ENCODE measurements at regions not wholly inside any gene's neighbourhood (a gene's known extent, or its start where the extent isn't known, plus 50 kb on each side); places are given as distances from the start of the nearest gene placed in this dataset.

- Mint-ChIP-seq H3K4me1 (ENCODE audit: low read depth) (no peaks in the 10 kb centered on the region), H3K4me3 (no peak overlapping the region), H3K9me3 (no peaks in the 10 kb centered on the region), H3K27me3 (ENCODE audit: low read depth) (no peaks in the 10 kb centered on the region), H3K36me3 (ENCODE audit: low read depth) (no peaks in the 10 kb centered on the region), H3K27ac (no peak overlapping the region)
- intact Hi-C loops (cut with micrococcal nuclease) = no loop called here
- CTCF ChIA-PET = no interaction called here
- DNase-seq = no peak
Observed at GRCh38 chr17:77295241-77295853, 154.6 kb downstream of the SEC14L1 start.

DNA sequence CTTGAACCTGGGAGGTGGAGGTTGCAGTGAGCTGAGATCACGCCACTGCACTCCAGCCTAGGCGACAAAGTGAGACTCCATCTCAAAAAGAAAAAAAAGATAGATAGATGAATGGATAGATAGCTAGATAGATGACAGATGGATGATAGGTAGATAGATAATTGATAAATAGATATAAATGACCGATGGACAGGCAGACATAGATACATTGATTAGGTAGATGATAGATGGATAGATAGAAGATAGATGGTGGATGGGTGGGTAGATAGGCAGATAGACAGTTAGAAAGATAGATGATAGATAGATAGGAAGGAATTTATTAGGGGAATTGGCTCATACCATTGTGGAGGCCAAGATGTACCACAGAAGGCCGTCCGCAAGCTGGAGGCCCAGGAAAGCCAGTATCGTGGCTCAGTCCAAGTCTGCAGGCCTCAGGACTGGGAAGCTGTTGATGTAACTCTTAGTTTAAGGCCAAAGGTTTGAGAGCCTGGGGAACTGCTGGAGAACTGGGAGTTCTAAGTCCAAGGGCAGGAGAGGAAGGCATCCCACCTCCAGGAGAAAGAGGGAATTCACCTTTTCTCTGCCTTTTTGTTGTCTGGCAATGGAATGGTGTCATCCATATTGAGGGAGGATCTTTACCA lies 156.1 kb downstream of the SEC14L1 start:
- intact Hi-C loops (cut with micrococcal nuclease) = no loop called here
- Mint-ChIP-seq H3K9me3 (no peaks in the 10 kb centered on the region), H3K36me3 (ENCODE audit: low read depth) (no peaks in the 10 kb centered on the region), H3K4me3 (no peak overlapping the region), H3K27me3 (ENCODE audit: low read depth) (no peaks in the 10 kb centered on the region), H3K27ac (no peak overlapping the region), H3K4me1 (ENCODE audit: low read depth) (no peaks in the 10 kb centered on the region)
- CTCF ChIA-PET = no interaction called here
- DNase-seq = no peak

- intact Hi-C loops (cut with micrococcal nuclease) = no loop called here
- H3K27me3 Mint-ChIP-seq (ENCODE audit: low read depth) = no peaks in the 10 kb centered on the region
- no peak for DNase-seq
- no peak overlapping the region for H3K27ac Mint-ChIP-seq
- no peak overlapping the region for H3K4me3 Mint-ChIP-seq
- H3K9me3 Mint-ChIP-seq = no peaks in the 10 kb centered on the region
- no peaks in the 10 kb centered on the region for H3K36me3 Mint-ChIP-seq (ENCODE audit: low read depth)
- no peaks in the 10 kb centered on the region for H3K4me1 Mint-ChIP-seq (ENCODE audit: low read depth)
- CTCF ChIA-PET = no interaction called here
Observed at GRCh38 chr17:77297693-77298666, 157.2 kb downstream of the SEC14L1 start.

- Mint-ChIP-seq H3K27ac (no peak overlapping the region), H3K4me1 (ENCODE audit: low read depth) (no peaks in the 10 kb centered on the region), H3K9me3 (no peaks in the 10 kb centered on the region), H3K36me3 (ENCODE audit: low read depth) (no peaks in the 10 kb centered on the region), H3K27me3 (ENCODE audit: low read depth) (no peaks in the 10 kb centered on the region), H3K4me3 (no peak overlapping the region)
- intact Hi-C loops (cut with micrococcal nuclease) = no loop called here
- no peak for DNase-seq
- CTCF ChIA-PET = no interaction called here
Observed at GRCh38 chr17:77298811-77299210, 158.0 kb downstream of the SEC14L1 start.

DNA sequence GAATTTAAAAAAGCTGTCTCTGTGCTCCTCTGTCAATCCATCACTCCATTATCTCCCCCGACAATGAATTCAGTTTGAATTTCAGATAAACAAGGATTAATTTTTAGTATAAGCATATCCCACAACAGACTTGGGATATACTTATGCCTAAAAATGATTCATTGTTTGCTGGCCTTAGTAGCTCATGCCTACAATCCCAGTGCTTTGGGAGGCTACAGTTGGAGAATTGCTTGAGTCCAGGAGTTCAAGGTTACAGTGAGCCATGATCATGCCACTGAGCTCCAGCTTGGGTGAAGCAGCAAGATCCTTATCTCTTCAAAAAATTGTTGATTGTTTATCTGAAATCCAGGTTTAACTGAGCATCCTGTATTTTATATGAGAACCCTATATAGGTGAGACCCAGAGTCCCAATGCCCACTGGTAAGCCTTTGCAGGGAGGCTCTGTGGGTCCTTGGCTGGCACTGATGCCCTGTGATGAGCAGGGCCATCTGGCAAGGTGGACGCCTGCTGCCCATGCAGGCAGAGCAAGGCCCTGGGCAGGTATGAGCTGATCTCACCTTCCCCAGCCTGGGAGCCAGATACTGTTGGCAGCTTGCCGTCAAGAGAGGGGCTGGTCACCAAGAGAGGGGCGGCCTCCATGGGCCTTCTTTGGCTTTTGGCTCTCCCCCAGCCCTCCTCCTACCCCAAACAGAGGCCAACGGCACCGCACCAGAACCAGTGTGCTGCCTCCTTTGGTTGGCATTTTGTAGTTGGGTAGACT lies 158.7 kb downstream of the SEC14L1 start:
- CTCF ChIA-PET = no interaction called here
- no peak overlapping the region for H3K27ac Mint-ChIP-seq

DNA sequence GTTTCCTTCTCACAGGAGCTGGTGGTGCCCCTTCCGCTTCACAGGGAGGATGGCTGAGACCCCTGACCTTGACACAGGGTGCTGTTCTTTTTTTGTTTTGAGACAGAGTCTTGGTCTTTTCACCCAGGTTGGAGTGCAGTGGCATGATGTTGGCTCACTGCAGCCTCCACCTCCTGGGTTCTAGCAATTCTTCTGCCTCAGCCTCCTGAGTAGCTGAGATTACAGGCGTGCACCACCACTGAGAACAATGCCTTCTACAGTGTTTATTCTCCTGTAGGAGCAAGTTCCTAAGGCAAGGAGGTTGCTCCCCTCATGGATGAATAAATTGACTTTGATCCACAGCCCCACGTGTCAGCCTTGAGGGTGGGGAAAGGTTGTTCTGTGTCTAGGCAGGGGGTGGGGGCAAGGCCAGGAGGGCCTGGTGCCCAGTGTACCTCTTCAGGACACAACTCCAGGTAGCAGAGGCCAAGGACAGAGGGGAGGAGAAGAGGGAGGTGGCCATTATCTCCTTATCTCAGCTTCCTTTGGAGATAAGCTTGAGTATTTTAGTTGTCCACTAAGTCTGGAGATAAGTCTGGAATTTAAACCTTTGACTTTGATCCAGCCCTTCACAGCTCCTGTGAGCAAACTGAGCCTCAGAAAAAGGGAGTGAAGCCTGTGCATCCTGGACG lies 159.4 kb downstream of the SEC14L1 start:
- Mint-ChIP-seq H3K27ac (no peak overlapping the region), H3K36me3 (ENCODE audit: low read depth) (no peaks in the 10 kb centered on the region), H3K27me3 (ENCODE audit: low read depth) (no peaks in the 10 kb centered on the region), H3K9me3 (no peaks in the 10 kb centered on the region), H3K4me1 (ENCODE audit: low read depth) (no peaks in the 10 kb centered on the region), H3K4me3 (no peak overlapping the region)
- CTCF ChIA-PET = no interaction called here
- DNase-seq = no peak
- intact Hi-C loops (cut with micrococcal nuclease) = no loop called here

More for the DNA sequence above, 158.7 kb downstream of the SEC14L1 start:
- no peak overlapping the region for H3K4me3 Mint-ChIP-seq
- intact Hi-C loops (cut with micrococcal nuclease) = no loop called here
- no peaks in the 10 kb centered on the region for H3K4me1 Mint-ChIP-seq (ENCODE audit: low read depth)
- no peaks in the 10 kb centered on the region for H3K9me3 Mint-ChIP-seq
- H3K36me3 Mint-ChIP-seq (ENCODE audit: low read depth) = no peaks in the 10 kb centered on the region
- DNase-seq = no peak
- H3K27me3 Mint-ChIP-seq (ENCODE audit: low read depth) = no peaks in the 10 kb centered on the region

- CTCF ChIA-PET = no interaction called here
- Mint-ChIP-seq H3K4me1 (ENCODE audit: low read depth) (no peaks in the 10 kb centered on the region), H3K36me3 (ENCODE audit: low read depth) (no peaks in the 10 kb centered on the region), H3K27ac (no peak overlapping the region), H3K27me3 (ENCODE audit: low read depth) (no peaks in the 10 kb centered on the region), H3K4me3 (no peak overlapping the region), H3K9me3 (no peaks in the 10 kb centered on the region)
- intact Hi-C loops (cut with micrococcal nuclease) = no loop called here
- DNase-seq = no peak
Observed at GRCh38 chr17:77301694-77302266, 161.0 kb downstream of the SEC14L1 start.

DNA sequence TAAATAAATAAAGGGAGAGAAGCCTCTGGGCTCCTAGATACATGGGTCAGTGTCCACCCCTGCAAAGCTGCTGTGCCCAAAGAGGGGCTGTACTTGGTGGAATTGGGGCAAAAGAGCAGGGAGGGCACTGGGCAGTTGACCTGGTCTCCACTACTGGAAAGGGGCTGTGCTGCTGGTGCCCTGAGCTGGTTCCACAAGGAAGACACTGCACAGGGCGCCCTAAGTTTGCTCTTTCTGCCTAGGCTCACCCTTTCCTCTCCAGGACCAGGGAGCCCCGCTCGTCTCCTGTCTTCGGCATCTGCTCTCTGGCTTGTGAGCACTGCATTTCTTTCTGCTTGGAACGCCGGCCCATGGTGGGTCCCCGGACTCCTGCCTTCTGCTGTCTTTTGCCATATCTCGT lies 161.9 kb downstream of the SEC14L1 start:
- CTCF ChIA-PET = no interaction called here
- intact Hi-C loops (cut with micrococcal nuclease) = no loop called here
- no peak overlapping the region for H3K27ac Mint-ChIP-seq

DNA sequence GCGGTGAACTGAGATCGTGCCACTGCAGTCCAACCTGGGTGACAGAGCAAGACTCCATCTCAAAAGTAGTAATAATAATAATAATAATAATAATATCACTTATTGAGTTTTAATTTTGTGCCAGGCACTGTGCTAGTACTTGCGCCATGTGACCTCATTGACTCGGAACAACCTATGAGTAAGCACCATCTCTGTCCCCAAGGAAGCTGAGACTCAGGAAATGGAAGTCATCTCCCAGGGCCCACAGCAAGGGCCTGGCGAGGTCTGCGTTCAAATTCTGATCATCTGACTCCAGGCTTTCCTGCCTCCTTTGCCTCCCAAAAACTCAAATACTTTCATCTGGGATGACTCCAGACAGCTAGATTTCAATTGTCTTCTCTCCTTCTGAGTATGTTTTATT lies 162.9 kb downstream of the SEC14L1 start:
- Mint-ChIP-seq H3K4me3 (no peak overlapping the region), H3K9me3 (no peaks in the 10 kb centered on the region), H3K27ac (no peak overlapping the region), H3K4me1 (ENCODE audit: low read depth) (no peaks in the 10 kb centered on the region), H3K27me3 (ENCODE audit: low read depth) (no peaks in the 10 kb centered on the region), H3K36me3 (ENCODE audit: low read depth) (no peaks in the 10 kb centered on the region)
- intact Hi-C loops (cut with micrococcal nuclease) = no loop called here
- CTCF ChIA-PET = no interaction called here
- no peak for DNase-seq

More for the DNA sequence above, 161.9 kb downstream of the SEC14L1 start:
- H3K4me3 Mint-ChIP-seq = no peak overlapping the region
- no peaks in the 10 kb centered on the region for H3K4me1 Mint-ChIP-seq (ENCODE audit: low read depth)
- no peaks in the 10 kb centered on the region for H3K9me3 Mint-ChIP-seq
- H3K36me3 Mint-ChIP-seq (ENCODE audit: low read depth) = no peaks in the 10 kb centered on the region
- no peak for DNase-seq
- no peaks in the 10 kb centered on the region for H3K27me3 Mint-ChIP-seq (ENCODE audit: low read depth)

- intact Hi-C loops (cut with micrococcal nuclease) = no loop called here
- no peak for DNase-seq
- Mint-ChIP-seq H3K9me3 (no peaks in the 10 kb centered on the region), H3K27ac (no peak overlapping the region), H3K4me3 (no peak overlapping the region), H3K4me1 (ENCODE audit: low read depth) (no peaks in the 10 kb centered on the region), H3K36me3 (ENCODE audit: low read depth) (no peaks in the 10 kb centered on the region), H3K27me3 (ENCODE audit: low read depth) (no peaks in the 10 kb centered on the region)
- CTCF ChIA-PET = no interaction called here
Observed at GRCh38 chr17:77304051-77304745, 163.4 kb downstream of the SEC14L1 start.

GRCh38 chr17:77304746-77305473 lies 164.1 kb downstream of the SEC14L1 start:
- DNase-seq = no peak
- Mint-ChIP-seq H3K4me1 (ENCODE audit: low read depth) (no peaks in the 10 kb centered on the region), H3K4me3 (no peak overlapping the region), H3K9me3 (no peaks in the 10 kb centered on the region), H3K27ac (no peak overlapping the region), H3K36me3 (ENCODE audit: low read depth) (no peaks in the 10 kb centered on the region), H3K27me3 (ENCODE audit: low read depth) (no peaks in the 10 kb centered on the region)
- intact Hi-C loops (cut with micrococcal nuclease) = no loop called here
- CTCF ChIA-PET = no interaction called here

Measured in activated naive CD4-positive, alpha-beta T cell treated with anti-CD3 and anti-CD28 coated beads for 36 hours (primary cell).